SKM-1 (cell line): ENCODE measurements at regions not wholly inside any gene's neighbourhood (a gene's known extent, or its start where the extent isn't known, plus 50 kb on each side); places are given as distances from the start of the nearest gene placed in this dataset.

Source experiments
- DNase-seq: peaks from one replicate; lab custom pipeline; 2025; ENCODE audit not compliant: unreplicated experiment; lab: John Stamatoyannopoulos, UW

DNA sequence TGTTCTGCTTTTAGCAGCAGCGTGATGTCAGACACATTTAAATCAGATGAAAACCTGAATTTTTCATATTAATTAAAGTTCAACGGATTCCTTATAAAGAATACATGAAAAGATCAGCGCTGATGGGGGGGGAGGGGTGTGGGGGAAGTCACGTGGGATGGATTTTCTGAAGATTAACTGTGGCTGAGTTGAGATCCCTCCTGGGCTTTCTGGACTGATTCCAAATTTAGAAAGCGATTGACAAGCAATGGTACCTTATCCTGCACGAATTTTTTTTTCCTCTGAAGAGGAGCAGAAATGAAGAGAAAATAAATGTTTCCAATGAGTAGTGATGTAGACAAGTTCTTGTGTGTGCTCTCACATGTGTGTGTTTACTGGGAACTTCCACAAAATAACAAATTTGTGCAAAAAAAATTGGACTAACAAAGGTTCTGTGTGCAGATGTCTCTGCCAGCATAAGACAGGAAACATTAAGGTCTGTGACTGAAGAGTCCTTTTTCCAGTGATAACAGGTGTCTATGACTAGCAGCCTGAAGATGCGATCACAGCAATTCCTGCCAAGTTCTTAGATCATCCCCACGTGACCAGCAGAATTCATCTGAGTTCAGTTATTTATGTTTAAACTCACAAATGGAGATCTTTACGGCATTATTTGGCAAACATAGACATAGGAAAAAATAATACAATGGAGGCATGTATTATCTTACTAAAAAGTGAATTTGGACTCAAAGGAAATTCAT is 585.2 kb upstream of the CELF2 start:
- no peak for DNase-seq

DNA sequence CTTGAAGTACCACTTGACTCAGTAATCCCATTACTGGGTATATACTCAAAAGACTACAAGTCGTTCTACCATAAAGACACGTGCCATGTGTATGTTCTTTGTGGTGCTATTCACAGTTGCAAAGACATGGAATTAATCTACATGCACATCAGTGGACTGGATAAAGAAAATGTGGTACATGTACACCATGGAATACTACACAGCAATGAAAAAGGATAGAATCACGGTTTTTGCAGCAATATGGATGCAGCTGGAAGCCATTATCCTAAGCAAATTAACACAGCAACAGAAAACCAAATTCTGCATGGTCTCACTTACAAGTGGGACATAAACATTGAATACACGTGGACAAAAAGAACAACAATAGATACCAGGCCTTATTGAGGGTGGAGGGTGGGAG is 583.4 kb upstream of the CELF2 start:
- DNase-seq, result no peak

GRCh38 chr10:10437886-10438285 is 579.8 kb upstream of the CELF2 start:
- no peak for DNase-seq

GRCh38 chr10:10438335-10439100 is 579.2 kb upstream of the CELF2 start:
- no peak for DNase-seq

- DNase-seq, result no peak
Measured at GRCh38 chr10:10456856-10457255, 560.8 kb upstream of the CELF2 start.

DNA sequence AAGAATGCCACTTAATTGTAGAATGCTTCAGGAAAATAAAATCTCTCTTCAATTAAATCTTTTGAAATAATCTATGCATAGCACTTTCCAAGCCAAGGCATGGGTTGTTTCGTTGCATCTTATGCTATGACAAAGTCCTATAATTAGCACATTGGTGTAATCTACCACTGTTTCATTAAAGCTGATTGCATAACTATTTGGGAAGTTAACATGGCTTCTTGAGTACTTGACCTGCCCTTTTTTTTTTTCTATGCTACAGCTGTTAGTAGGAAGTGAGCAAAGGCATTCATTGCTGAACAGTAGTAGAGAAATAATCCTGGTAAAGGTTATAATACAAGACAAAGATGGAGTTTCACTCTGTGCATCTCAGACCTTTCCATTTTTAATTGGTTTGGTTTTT is 557.2 kb upstream of the CELF2 start:
- no peak for DNase-seq

GRCh38 chr10:10462151-10462941 is 555.3 kb upstream of the CELF2 start:
- DNase-seq, result no peak

DNA sequence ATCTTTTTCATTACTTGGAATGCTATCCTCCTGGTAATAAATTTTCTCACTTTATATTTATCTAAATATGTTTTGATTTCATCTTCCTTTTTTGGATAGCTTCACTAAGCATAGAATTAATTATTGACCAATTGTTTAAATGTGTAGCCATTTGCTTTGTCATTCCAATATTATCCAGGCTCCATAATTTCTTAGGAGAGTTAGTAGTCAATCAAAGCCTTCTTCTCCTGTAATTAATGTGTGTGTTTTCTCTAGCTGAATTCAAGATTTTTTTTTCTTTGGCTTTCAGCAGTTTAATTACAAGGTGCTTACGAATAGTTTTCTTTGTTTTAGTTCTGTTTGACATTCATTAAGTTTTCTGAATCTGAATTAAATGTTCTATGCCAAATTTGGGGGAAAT is 545.9 kb upstream of the CELF2 start:
- DNase-seq, result no peak

- no peak for DNase-seq
Measured at GRCh38 chr10:10475812-10476211, 541.9 kb upstream of the CELF2 start.

- no peak for DNase-seq
Measured at GRCh38 chr10:10477844-10478243, 539.8 kb upstream of the CELF2 start.

DNA sequence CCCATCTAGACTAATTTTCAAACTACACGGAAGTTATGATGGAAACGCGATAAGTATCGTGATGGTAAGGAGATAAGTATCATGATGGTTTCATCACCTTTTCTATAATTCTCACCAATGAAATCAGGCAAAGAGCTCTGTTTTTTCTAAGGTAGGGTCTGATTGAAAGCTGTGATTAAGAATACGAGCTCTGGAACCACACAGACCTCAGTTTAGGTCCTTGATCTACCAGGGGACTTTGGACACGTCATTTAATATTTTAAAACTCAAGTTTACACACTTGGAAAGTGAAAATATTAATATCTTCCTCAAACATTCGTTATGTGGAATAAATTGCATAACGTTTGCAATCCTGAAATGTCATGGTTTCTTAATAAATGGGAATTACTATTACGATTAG is 538.2 kb upstream of the CELF2 start:
- DNase-seq, result no peak

- DNase-seq, result no peak
Measured at GRCh38 chr10:10482613-10483012, 535.1 kb upstream of the CELF2 start.

GRCh38 chr10:10489076-10489475 is 528.6 kb upstream of the CELF2 start:
- DNase-seq, result no peak

GRCh38 chr10:10489805-10490571 is 527.7 kb upstream of the CELF2 start:
- no peak for DNase-seq

- no peak for DNase-seq
Measured at GRCh38 chr10:10490581-10490980, 527.1 kb upstream of the CELF2 start.

DNA sequence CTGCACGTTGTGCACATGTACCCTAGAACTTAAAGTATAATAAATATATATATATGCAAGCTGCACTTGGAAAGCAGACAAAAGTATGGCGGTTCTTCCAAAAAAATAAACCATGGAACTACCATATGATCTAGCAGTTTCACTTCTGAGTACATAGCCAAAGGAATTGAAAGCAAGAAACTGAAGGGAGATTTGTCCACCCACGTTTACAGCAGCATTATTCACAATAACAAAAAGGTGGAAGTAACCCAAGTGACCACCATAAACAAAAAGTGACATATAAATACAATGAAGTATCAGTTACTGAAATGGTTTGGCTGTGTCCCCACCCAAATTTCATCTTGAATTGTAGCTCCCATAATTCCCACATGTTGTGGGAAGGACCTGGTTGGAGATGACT is 525.3 kb upstream of the CELF2 start:
- no peak for DNase-seq

GRCh38 chr10:10493833-10494232 is 523.8 kb upstream of the CELF2 start:
- no peak for DNase-seq

- no peak for DNase-seq
Measured at GRCh38 chr10:10497245-10497644, 520.4 kb upstream of the CELF2 start.

DNA sequence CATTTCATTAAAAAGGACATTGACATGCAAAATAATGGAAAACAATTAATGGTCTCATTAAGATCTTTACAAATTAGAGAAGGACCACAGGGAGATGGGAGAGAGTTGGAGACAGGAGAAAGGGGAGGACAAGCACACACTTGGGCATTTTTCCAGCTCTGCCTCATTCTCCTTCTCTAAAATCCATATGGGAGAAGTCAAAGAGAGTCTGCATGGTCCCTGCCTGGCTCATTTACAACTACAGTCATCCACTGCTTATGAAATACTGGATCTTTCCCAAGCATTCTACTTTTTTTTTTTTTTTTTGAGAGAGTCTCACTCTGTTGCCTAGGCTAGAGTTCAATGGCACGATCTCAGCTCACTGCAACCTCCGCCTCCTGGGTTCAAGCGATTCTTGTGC is 518.9 kb upstream of the CELF2 start:
- no peak for DNase-seq

DNA sequence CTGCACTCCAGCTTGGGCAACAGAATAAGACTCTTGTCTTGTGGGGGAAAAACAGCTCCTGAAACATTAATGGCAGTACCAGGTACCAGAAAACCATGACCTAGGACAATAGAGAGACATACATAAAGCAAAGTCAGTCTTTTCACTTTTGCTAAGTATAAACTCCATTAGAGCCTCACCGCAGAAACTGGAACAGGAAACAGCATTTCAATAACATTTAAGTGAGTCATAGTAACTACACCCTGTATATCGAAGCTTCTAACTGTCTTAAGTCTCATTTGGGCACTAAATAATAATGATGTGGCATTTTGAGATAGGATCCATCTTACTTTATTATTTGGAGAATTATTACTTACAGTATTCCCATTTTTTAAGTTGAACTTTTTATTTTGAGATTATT is 517.8 kb upstream of the CELF2 start:
- no peak for DNase-seq

DNA sequence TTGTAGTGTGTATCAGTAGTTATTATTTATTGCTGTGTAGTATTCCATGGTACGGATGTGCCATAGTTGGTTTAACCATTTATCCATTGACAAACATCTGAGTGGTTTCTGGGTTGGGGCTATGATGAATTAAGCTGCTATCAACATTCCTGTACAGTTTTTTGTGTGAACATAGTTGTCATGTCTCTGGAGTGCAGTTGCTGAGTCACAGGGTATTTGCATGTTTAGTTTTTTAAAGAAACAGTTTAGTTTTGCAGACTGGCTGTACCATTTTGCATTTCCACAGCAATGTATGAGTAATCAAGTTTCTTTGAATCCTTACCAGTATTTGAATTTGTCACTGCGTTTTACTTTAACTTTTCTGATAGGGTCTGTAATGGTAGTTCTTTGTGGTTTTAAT is 516.7 kb upstream of the CELF2 start:
- no peak for DNase-seq
